GM12864 (cell line): ENCODE measurements at regions not wholly inside any gene's neighbourhood (a gene's known extent, or its start where the extent isn't known, plus 50 kb on each side); places are given as distances from the start of the nearest gene placed in this dataset.

Experiments used
- DNase-seq: peaks from one replicate; pipeline ENCODE4 v3.0.0-alpha.2; 2011; ENCODE audit warnings: low read depth
- H3K4me3 ChIP-seq: 2 replicates; pipeline ENCODE4 v1.5.1; 2011; ENCODE audit warnings: mild to moderate bottlenecking, low read depth, low read length, control low read depth
- TF ChIP-seq, protein P1 (sequence below): IDR thresholded peaks from 2 replicates; pipeline ENCODE4 v1.5.1; 2011; ENCODE audit warnings: low read depth, mild to moderate bottlenecking, moderate library complexity, low read length, control low read depth, inconsistent platforms; ENCODE audit errors: missing control alignments

GRCh38 chrX:7233580-7234406 lies 85.8 kb upstream of the PUDP start:
- TF ChIP-seq, protein P1, sequence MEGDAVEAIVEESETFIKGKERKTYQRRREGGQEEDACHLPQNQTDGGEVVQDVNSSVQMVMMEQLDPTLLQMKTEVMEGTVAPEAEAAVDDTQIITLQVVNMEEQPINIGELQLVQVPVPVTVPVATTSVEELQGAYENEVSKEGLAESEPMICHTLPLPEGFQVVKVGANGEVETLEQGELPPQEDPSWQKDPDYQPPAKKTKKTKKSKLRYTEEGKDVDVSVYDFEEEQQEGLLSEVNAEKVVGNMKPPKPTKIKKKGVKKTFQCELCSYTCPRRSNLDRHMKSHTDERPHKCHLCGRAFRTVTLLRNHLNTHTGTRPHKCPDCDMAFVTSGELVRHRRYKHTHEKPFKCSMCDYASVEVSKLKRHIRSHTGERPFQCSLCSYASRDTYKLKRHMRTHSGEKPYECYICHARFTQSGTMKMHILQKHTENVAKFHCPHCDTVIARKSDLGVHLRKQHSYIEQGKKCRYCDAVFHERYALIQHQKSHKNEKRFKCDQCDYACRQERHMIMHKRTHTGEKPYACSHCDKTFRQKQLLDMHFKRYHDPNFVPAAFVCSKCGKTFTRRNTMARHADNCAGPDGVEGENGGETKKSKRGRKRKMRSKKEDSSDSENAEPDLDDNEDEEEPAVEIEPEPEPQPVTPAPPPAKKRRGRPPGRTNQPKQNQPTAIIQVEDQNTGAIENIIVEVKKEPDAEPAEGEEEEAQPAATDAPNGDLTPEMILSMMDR = no peak

DNA sequence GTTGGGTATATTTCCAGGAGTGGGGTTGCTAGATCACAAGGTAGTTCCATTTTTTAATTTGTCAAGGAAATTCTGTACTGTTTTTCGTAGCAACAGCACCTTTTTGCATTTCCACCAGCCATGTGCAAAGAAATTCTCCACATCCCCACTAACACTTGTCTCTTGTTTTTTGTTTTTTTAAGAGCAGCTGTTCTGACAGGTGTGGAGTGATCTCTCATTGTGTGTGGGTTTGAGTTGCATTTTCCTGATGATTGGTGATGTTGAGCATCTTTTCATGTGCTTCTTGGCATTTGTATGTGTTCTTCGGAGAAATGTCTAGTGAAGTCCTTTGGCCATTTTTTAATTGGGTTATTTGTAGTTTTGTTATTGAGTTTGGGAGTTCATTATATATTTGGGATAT lies 80.3 kb upstream of the PUDP start:
- no peak overlapping the region for H3K4me3 ChIP-seq
- TF ChIP-seq, protein P1 = no peak
- DNase-seq = no peak

More at GRCh38 chrX:7233580-7234406, 85.8 kb upstream of the PUDP start:
- no peak for DNase-seq
- no peak overlapping the region for H3K4me3 ChIP-seq

- H3K4me3 ChIP-seq = no peak overlapping the region
- TF ChIP-seq, protein P1 = no peak
- DNase-seq = no peak
These were observed 77.4 kb upstream of the PUDP start for GRCh38 chrX:7225338-7225737.

DNA sequence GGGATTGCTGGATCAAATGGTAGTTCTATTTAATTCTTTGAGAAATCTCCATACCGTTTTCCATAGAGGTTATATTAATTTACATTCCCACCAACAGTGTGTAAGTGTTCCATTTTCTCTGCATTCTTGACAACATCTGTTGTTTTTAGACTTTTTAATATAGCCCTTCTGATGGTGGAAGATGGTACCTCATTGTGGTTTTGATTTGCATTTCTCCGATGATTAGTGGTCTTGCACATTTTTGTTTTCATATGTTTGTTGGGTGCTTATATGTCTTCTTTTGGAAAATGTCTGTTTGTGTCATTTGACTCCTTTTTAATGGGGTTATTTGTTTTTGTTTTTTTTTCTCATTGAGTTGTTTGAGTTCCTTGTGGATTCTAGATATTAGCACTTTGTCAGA lies 75.3 kb upstream of the PUDP start:
- no peak overlapping the region for H3K4me3 ChIP-seq
- DNase-seq = no peak
- TF ChIP-seq, protein P1 = no peak

DNA sequence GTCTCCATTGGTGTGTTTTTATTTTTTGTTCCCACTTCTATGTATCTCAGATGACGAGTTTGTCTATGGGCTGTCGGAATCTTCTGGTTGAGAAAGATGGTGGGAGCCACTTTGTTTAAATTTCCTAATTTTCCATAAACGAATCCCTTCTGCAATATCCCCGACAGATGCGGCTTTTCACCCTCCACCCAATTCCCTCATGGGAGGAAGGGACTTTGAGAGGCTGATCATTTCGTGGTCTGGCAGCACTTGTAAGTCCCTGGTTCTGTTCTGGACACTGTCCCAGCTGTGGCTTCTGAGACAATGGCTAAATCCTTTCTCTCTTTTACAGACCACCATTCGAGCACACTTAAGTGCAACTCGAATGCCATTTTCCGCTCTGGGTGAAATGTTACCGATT lies 72.2 kb upstream of the PUDP start:
- no peak for DNase-seq
- H3K4me3 ChIP-seq = no peak overlapping the region
- TF ChIP-seq, protein P1 = no peak

DNA sequence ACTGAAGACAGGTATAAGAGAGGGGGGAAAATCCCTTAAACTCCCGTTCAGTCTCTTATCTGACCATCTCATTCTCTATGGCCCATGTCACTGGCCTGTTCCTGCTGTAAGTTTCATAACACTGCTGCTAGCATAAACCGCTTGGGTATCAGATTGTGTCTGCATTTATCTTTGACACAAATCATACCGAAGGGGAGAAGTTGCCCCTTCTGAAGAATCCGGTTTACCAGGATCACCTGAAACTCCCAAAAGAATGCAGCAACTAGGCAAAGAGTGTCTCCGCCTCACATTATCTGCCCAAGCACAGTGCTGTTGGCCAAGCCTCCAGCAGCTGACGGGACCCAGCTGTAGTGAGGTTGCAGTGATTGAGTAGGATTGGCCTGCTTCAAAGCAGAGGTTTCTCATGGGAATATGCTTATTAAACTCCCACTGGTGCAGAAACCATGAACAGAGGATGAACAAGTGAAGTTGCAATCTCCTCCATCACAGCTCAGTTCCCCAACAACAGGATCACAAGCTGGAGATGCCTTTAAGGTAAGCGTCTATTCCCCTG lies 71.3 kb upstream of the PUDP start:
- no peak for DNase-seq
- TF ChIP-seq, protein P1 = no peak
- H3K4me3 ChIP-seq = no peak overlapping the region
